ENCODE measurements at regions not wholly inside any gene's neighbourhood (a gene's known extent, or its start where the extent isn't known, plus 50 kb on each side); places are given as distances from the start of the nearest gene placed in this dataset.

DNA sequence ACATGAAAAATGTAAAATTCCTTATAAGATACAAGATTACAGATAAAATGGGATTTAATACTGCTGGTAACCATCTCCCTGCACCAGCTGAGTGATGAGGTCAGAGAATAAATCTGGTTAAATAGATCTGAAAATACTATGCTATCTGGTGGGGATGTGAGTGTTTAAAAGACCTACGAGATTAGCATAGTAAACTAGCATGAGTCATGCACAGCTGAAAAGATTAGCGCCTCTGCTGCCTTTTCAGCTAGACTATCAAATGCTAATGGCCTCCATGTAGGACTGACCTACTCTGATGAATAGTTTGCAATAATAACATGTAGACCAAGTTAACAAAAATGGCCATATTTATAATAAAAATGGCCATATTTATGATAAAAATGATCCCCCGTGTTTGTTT lies 553.3 kb downstream of the C6orf118 start:
- no peak for DNase-seq (ENCODE audit: low read depth)
- no peak overlapping the region for H3K4me3 ChIP-seq (ENCODE audit: low read depth, low read length)
- TF ChIP-seq, protein P1, sequence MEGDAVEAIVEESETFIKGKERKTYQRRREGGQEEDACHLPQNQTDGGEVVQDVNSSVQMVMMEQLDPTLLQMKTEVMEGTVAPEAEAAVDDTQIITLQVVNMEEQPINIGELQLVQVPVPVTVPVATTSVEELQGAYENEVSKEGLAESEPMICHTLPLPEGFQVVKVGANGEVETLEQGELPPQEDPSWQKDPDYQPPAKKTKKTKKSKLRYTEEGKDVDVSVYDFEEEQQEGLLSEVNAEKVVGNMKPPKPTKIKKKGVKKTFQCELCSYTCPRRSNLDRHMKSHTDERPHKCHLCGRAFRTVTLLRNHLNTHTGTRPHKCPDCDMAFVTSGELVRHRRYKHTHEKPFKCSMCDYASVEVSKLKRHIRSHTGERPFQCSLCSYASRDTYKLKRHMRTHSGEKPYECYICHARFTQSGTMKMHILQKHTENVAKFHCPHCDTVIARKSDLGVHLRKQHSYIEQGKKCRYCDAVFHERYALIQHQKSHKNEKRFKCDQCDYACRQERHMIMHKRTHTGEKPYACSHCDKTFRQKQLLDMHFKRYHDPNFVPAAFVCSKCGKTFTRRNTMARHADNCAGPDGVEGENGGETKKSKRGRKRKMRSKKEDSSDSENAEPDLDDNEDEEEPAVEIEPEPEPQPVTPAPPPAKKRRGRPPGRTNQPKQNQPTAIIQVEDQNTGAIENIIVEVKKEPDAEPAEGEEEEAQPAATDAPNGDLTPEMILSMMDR (IDR thresholded peaks at IDR 0.05; ENCODE audit: control insufficient read depth, extremely low read depth, insufficient read depth): no peak

DNA sequence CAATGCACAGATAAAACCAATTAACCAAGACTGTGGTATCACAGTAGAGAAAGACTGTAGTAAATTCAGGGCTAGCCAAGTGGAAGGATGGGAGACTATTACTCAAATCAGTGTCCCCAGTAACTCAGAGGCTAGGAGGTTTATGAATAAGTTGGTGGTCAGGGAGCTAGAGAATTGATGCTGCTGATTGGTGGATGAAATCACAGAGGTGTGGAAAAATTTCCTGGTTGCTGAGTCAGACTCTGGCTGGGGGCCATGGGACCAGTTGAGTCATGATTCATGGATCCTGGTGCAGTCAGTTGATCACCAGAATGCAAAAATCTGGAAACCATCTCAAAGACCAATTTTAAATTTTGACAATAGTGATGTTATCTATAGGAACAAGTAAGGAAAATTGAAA lies 555.9 kb downstream of the C6orf118 start:
- TF ChIP-seq, protein P1 (IDR thresholded peaks at IDR 0.05; ENCODE audit: control insufficient read depth, extremely low read depth, insufficient read depth): no peak
- no peak for DNase-seq (ENCODE audit: low read depth)
- no peak overlapping the region for H3K4me3 ChIP-seq (ENCODE audit: low read depth, low read length)

DNA sequence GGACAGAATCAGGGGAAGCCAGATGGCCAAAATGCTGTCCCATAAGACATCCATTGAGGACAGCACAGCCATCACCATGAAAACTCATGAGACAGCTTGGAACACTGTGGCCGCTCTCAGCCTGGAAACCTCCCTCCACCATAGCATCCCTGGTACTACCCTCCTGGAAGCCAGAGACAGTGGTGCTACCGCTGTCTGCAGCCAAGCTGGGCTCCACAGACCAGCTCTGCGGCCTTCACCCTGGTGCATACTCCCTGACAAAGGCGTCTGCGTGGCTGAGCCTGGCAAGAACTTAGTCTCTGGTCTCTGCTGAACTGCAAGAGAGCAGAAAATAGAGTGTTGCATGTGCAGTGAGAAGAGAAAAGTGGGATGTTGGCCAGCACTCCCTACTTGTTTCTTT lies 558.0 kb downstream of the C6orf118 start:
- TF ChIP-seq, protein P1 (IDR thresholded peaks at IDR 0.05; ENCODE audit: control insufficient read depth, extremely low read depth, insufficient read depth): no peak
- no peak for DNase-seq (ENCODE audit: low read depth)
- no peak overlapping the region for H3K4me3 ChIP-seq (ENCODE audit: low read depth, low read length)

DNA sequence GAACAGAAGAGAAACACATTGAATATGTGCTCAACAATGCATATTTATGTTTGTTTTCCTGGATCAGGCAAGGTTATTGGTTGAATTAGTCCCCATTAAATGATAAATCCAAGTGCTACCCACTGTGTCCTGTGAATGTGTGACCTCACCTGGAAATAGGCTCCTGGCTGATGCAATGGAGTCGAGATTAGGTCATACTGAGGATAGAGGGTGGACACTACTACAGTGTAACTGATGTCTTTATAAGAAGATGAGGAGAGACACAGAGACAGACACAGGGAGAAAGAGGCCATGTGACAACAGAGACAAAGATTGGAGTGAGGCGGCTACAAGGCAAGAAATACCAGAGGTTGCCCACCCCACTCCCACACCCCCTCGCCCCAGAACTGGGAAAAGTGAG lies 559.3 kb downstream of the C6orf118 start:
- TF ChIP-seq, protein P1 (IDR thresholded peaks at IDR 0.05; ENCODE audit: control insufficient read depth, extremely low read depth, insufficient read depth): no peak
- peak; percentile 1 for DNase-seq (ENCODE audit: low read depth)
- no peak overlapping the region for H3K4me3 ChIP-seq (ENCODE audit: low read depth, low read length)

DNA sequence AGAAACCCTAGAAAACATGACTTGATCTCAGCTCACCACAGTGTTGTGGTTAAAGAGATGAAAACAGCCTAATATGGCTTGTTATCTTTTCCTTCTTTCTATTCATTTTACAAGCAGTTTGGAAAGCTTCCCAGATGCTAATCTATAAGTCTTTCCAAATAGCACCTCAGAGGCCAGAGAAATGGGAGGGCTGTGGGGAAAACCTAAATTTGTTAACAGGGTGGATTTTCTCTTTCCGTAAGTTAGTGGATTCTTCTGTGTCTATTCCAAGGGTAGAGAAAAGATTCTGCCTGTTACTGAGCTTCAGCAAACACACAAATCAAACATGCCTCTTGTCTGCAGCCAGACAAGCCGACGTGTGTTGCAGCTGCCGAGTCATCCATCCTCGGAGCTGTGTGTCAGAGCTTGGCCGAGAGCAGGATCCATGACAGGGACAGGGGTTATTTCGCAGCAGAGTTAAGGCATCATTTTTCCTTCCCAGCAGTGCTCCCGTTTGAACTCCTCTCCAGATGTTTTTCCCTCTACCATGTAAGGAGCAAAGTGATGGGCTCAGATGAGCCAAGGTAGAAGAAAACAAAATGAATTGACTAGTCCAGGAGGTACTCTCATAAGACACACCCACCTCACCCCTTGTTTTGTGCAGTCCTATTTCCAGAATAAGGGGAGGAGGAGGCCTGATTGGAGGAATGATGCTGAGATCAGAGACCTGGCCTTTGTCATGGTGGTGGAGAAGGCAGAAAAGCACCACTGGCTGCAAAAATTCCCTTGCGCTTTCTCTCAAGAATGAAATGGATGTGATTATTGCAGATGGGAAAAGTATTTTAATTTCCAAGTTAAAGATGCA lies 560.0 kb downstream of the C6orf118 start:
- no peak overlapping the region for H3K4me3 ChIP-seq (ENCODE audit: low read depth, low read length)
- TF ChIP-seq, protein P1 (IDR thresholded peaks at IDR 0.05; ENCODE audit: control insufficient read depth, extremely low read depth, insufficient read depth): no peak
- peak; percentile 13 for DNase-seq (ENCODE audit: low read depth)

DNA sequence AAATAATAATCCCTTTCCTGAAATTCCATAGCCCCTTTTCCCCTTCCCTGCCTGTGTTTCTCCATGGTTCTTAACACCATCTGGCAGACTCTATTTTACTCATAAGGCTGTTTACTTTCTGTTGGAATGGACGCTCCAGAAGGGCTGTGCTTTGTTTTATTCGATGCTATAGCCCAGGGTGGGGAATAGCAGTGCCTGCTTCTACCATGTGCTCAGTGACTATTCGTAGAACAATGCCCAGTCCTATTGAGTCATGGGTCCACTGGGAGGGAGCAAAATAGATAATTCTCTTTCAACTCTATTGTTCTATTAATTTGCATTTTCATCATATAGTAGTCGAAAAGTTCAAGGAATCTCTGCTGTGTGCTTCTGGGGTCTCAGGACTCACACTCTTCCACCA lies 565.1 kb downstream of the C6orf118 start:
- TF ChIP-seq, protein P1 (IDR thresholded peaks at IDR 0.05; ENCODE audit: control insufficient read depth, extremely low read depth, insufficient read depth): no peak
- DNase-seq (ENCODE audit: low read depth): no peak

More for the DNA sequence above, 565.1 kb downstream of the C6orf118 start:
- no peak overlapping the region for H3K4me3 ChIP-seq (ENCODE audit: low read depth, low read length)
